Mesendoderm (in vitro differentiated cells): ENCODE measurements at regions not wholly inside any gene's neighbourhood (a gene's known extent, or its start where the extent isn't known, plus 50 kb on each side); places are given as distances from the start of the nearest gene placed in this dataset.

ENCODE experiments used
- DNase-seq: peaks from one replicate; pipeline ENCODE4 v3.0.0; 2013
- H2AK5ac ChIP-seq: 2 replicates; pipeline ENCODE4 v1.6.1; 2013; ENCODE audit warnings: low read length, inconsistent platforms
- H2BK120ac ChIP-seq: 2 replicates; pipeline ENCODE4 v1.6.1; 2013; ENCODE audit warnings: low read depth, mild to moderate bottlenecking, low read length, moderate library complexity, mixed read lengths
- H2BK15ac ChIP-seq: replicated peaks from 2 replicates; pipeline ENCODE4 v1.6.1; 2013; ENCODE audit warnings: low read depth, mild to moderate bottlenecking, moderate library complexity
- H2BK5ac ChIP-seq: 2 replicates; pipeline ENCODE4 v1.6.1; 2013; ENCODE audit warnings: low read length, inconsistent platforms
- H3K18ac ChIP-seq: 2 replicates; pipeline ENCODE4 v1.6.1; 2013; ENCODE audit warnings: mild to moderate bottlenecking, low read length, mixed read lengths
- H3K23ac ChIP-seq: one replicate; pipeline ENCODE4 v1.6.1; 2013; ENCODE audit warnings: low read length
- H3K27ac ChIP-seq: 2 replicates; pipeline ENCODE4 v1.5.1; 2013; ENCODE audit warnings: low read depth, mild to moderate bottlenecking, inconsistent platforms, low read length, moderate library complexity
- H3K27me3 ChIP-seq: 2 replicates; pipeline ENCODE4 v1.6.1; 2013; ENCODE audit warnings: low read length, control low read depth, mild to moderate bottlenecking, inconsistent platforms; ENCODE audit not compliant: insufficient read depth, poor library complexity
- H3K36me3 ChIP-seq: 2 replicates; pipeline ENCODE4 v1.6.1; 2013; ENCODE audit warnings: low read length, inconsistent platforms; ENCODE audit not compliant: control insufficient read depth, insufficient read depth
- H3K4ac ChIP-seq: one replicate; pipeline ENCODE4 v1.6.1; 2013; ENCODE audit warnings: low read depth, mild to moderate bottlenecking, low read length, moderate library complexity
- H3K4me1 ChIP-seq: 2 replicates; pipeline ENCODE4 v1.6.1; 2013; ENCODE audit warnings: low read depth, low read length, inconsistent platforms; ENCODE audit not compliant: control insufficient read depth
- H3K4me2 ChIP-seq: 2 replicates; pipeline ENCODE4 v1.6.1; 2013; ENCODE audit warnings: low read length
- H3K4me3 ChIP-seq: 2 replicates; pipeline ENCODE4 v1.5.1; 2013; ENCODE audit warnings: mild to moderate bottlenecking, low read length
- H3K56ac ChIP-seq: one replicate; pipeline ENCODE4 v1.6.1; 2013; ENCODE audit warnings: low read length
- H3K79me1 ChIP-seq: 2 replicates; pipeline ENCODE4 v1.6.1; 2013; ENCODE audit warnings: low read length, inconsistent platforms
- H3K79me2 ChIP-seq: 2 replicates; pipeline ENCODE4 v1.6.1; 2013; ENCODE audit warnings: mild to moderate bottlenecking, low read length; ENCODE audit not compliant: control insufficient read depth, insufficient read depth
- H3K9ac ChIP-seq: 2 replicates; pipeline ENCODE4 v1.6.1; 2013; ENCODE audit warnings: low read length, inconsistent platforms
- H4K5ac ChIP-seq: one replicate; pipeline ENCODE4 v1.6.1; 2013; ENCODE audit warnings: low read length
- H4K8ac ChIP-seq: one replicate; pipeline ENCODE4 v1.6.1; 2013; ENCODE audit warnings: low read depth, mild to moderate bottlenecking, control low read depth, low read length, moderate library complexity
- WGBS: extraction: QIAGEN DNeasy Blood & Tissue Kit; methylation state at CpG from one replicate; pipeline ENCODE4 v1.1.7; 2013; ENCODE audit warnings: low lambda C conversion rate, missing lambda C conversion rate; ENCODE audit not compliant: insufficient coverage; ENCODE audit errors: extremely low coverage; 5-methylcytosine and 5-hydroxymethylcytosine counted together

GRCh38 chr1:219798283-219799030, 129.9 kb downstream of the SLC30A10 start:
- no peak overlapping the region for H4K5ac ChIP-seq
- no peaks in the 10 kb centered on the region for H3K4me1 ChIP-seq
- H3K4ac ChIP-seq: no peak overlapping the region
- no peak overlapping the region for H3K9ac ChIP-seq
- no peak overlapping the region for H4K8ac ChIP-seq
- H3K4me2 ChIP-seq: no peak overlapping the region
- H3K79me2 ChIP-seq: no peaks in the 10 kb centered on the region
- H3K36me3 ChIP-seq: no peaks in the 10 kb centered on the region
- no peak overlapping the region for H3K27ac ChIP-seq
- no peak overlapping the region for H3K56ac ChIP-seq
- no peak overlapping the region for H2AK5ac ChIP-seq
- H2BK15ac ChIP-seq: no peak overlapping the region
- H3K18ac ChIP-seq: no peak overlapping the region
- H2BK5ac ChIP-seq: no peak overlapping the region
- no peaks in the 10 kb centered on the region for H3K79me1 ChIP-seq
- DNase-seq: no peak
- no peak overlapping the region for H3K23ac ChIP-seq
- H2BK120ac ChIP-seq: no peak overlapping the region
- no peaks in the 10 kb centered on the region for H3K27me3 ChIP-seq
- no peak overlapping the region for H3K4me3 ChIP-seq
- no CpG with 5 or more reads among the region's 3 CpGs for WGBS

- Histone ChIP-seq H3K79me2 (no peaks in the 10 kb centered on the region), H3K4ac (no peak overlapping the region), H3K79me1 (no peaks in the 10 kb centered on the region), H3K27ac (no peak overlapping the region), H3K23ac (no peak overlapping the region), H3K4me2 (no peak overlapping the region), H3K4me3 (no peak overlapping the region), H2AK5ac (no peak overlapping the region), H3K9ac (no peak overlapping the region), H4K5ac (no peak overlapping the region), H3K18ac (no peak overlapping the region), H3K27me3 (no peaks in the 10 kb centered on the region), H2BK120ac (no peak overlapping the region), H2BK15ac (no peak overlapping the region), H3K56ac (no peak overlapping the region), H4K8ac (no peak overlapping the region), H2BK5ac (no peak overlapping the region), H3K4me1 (no peaks in the 10 kb centered on the region), H3K36me3 (no peaks in the 10 kb centered on the region)
- no CpG with 5 or more reads among the region's 2 CpGs for WGBS
- DNase-seq: no peak
Observed at GRCh38 chr1:219797683-219798082, 130.7 kb downstream of the SLC30A10 start.

GRCh38 chr1:219797009-219797408, 131.3 kb downstream of the SLC30A10 start:
- Histone ChIP-seq H3K9ac (no peak overlapping the region), H3K23ac (no peak overlapping the region), H3K4ac (no peak overlapping the region), H2AK5ac (no peak overlapping the region), H2BK15ac (no peak overlapping the region), H4K8ac (no peak overlapping the region), H3K27me3 (no peaks in the 10 kb centered on the region), H3K56ac (no peak overlapping the region), H3K79me1 (no peaks in the 10 kb centered on the region), H3K18ac (no peak overlapping the region), H4K5ac (no peak overlapping the region), H3K4me2 (no peak overlapping the region), H3K79me2 (no peaks in the 10 kb centered on the region), H2BK120ac (no peak overlapping the region), H2BK5ac (no peak overlapping the region), H3K36me3 (no peaks in the 10 kb centered on the region), H3K4me1 (no peaks in the 10 kb centered on the region), H3K27ac (no peak overlapping the region), H3K4me3 (no peak overlapping the region)
- DNase-seq: no peak

- H3K4ac ChIP-seq: no peak overlapping the region
- no CpG with 5 or more reads among the region's 9 CpGs for WGBS
- no peak overlapping the region for H3K9ac ChIP-seq
- no peak overlapping the region for H3K56ac ChIP-seq
- H3K79me1 ChIP-seq: no peaks in the 10 kb centered on the region
- H3K4me3 ChIP-seq: no peak overlapping the region
- H3K4me1 ChIP-seq: no peaks in the 10 kb centered on the region
- H2BK5ac ChIP-seq: no peak overlapping the region
- no peak for DNase-seq
- H2AK5ac ChIP-seq: no peak overlapping the region
- H2BK15ac ChIP-seq: no peak overlapping the region
- H3K27ac ChIP-seq: no peak overlapping the region
- no peak overlapping the region for H3K18ac ChIP-seq
- no peaks in the 10 kb centered on the region for H3K27me3 ChIP-seq
- no peak overlapping the region for H3K4me2 ChIP-seq
- H4K8ac ChIP-seq: no peak overlapping the region
- H2BK120ac ChIP-seq: no peak overlapping the region
- no peak overlapping the region for H4K5ac ChIP-seq
- H3K36me3 ChIP-seq: no peaks in the 10 kb centered on the region
- no peaks in the 10 kb centered on the region for H3K79me2 ChIP-seq
- H3K23ac ChIP-seq: no peak overlapping the region
Observed at GRCh38 chr1:219795363-219795917, 132.9 kb downstream of the SLC30A10 start.

GRCh38 chr1:219794085-219794743, 134.1 kb downstream of the SLC30A10 start:
- Histone ChIP-seq H2AK5ac (no peak overlapping the region), H4K5ac (no peak overlapping the region), H3K56ac (no peak overlapping the region), H3K18ac (no peak overlapping the region), H3K79me1 (no peaks in the 10 kb centered on the region), H3K36me3 (no peaks in the 10 kb centered on the region), H3K27me3 (no peaks in the 10 kb centered on the region), H3K9ac (no peak overlapping the region), H3K27ac (no peak overlapping the region), H3K23ac (no peak overlapping the region), H3K4me1 (no peaks in the 10 kb centered on the region), H2BK5ac (no peak overlapping the region), H3K79me2 (no peaks in the 10 kb centered on the region), H4K8ac (no peak overlapping the region), H3K4ac (no peak overlapping the region), H2BK15ac (no peak overlapping the region), H2BK120ac (no peak overlapping the region), H3K4me2 (no peak overlapping the region), H3K4me3 (no peak overlapping the region)
- WGBS: no CpG with 5 or more reads among the region's 8 CpGs
- DNase-seq: no peak
